ENCODE measurements at regions not wholly inside any gene's neighbourhood (a gene's known extent, or its start where the extent isn't known, plus 50 kb on each side); places are given as distances from the start of the nearest gene placed in this dataset.
"Not testable (repeated sequence)": the region's sequence is repeated elsewhere in the genome, so short reads cannot be mapped to it uniquely, and the experiment has no call there.

- no peak for DNase-seq (ENCODE audit: extremely low read depth, low read depth)
- no peak for TF ChIP-seq CTCF (IDR thresholded peaks at IDR 0.05; ENCODE audit: low read depth, low read length)
These were observed 1527.9 kb downstream of the BRD1 start for GRCh38 chr22:48299801-48300200.

- no peak for DNase-seq (ENCODE audit: extremely low read depth, low read depth)
These were observed 1528.5 kb downstream of the BRD1 start for GRCh38 chr22:48299124-48299523.

GRCh38 chr22:48297296-48297695 lies 1530.4 kb downstream of the BRD1 start:
- TF ChIP-seq CTCF (IDR thresholded peaks at IDR 0.05; ENCODE audit: low read depth, low read length) = no peak
- DNase-seq (ENCODE audit: extremely low read depth, low read depth) = no peak

More at GRCh38 chr22:48299124-48299523, 1528.5 kb downstream of the BRD1 start:
- TF ChIP-seq CTCF (IDR thresholded peaks at IDR 0.05; ENCODE audit: low read depth, low read length) = no peak

- DNase-seq (ENCODE audit: extremely low read depth, low read depth) = not testable (repeated sequence)
These were observed 1527.5 kb downstream of the TBC1D22A start for GRCh38 chr22:48289954-48290353.

GRCh38 chr22:48288376-48288940 lies 1526.0 kb downstream of the TBC1D22A start:
- no peak for TF ChIP-seq CTCF (IDR thresholded peaks at IDR 0.05; ENCODE audit: low read depth, low read length)
- no peak for DNase-seq (ENCODE audit: extremely low read depth, low read depth)

GRCh38 chr22:48287031-48287430 lies 1524.6 kb downstream of the TBC1D22A start:
- DNase-seq (ENCODE audit: extremely low read depth, low read depth) = no peak
- no peak for TF ChIP-seq CTCF (IDR thresholded peaks at IDR 0.05; ENCODE audit: low read depth, low read length)

GRCh38 chr22:48284671-48285070 lies 1522.2 kb downstream of the TBC1D22A start:
- DNase-seq (ENCODE audit: extremely low read depth, low read depth) = no peak
- TF ChIP-seq CTCF (IDR thresholded peaks at IDR 0.05; ENCODE audit: low read depth, low read length) = no peak

GRCh38 chr22:48282804-48283203 lies 1520.4 kb downstream of the TBC1D22A start:
- no peak for TF ChIP-seq CTCF (IDR thresholded peaks at IDR 0.05; ENCODE audit: low read depth, low read length)
- no peak for DNase-seq (ENCODE audit: extremely low read depth, low read depth)
